ENCODE measurements at regions not wholly inside any gene's neighbourhood (a gene's known extent, or its start where the extent isn't known, plus 50 kb on each side); places are given as distances from the start of the nearest gene placed in this dataset.
A peak's percentile ranks its signal among the peaks of the same experiment; 100 is the strongest.

GRCh38 chr6:153272201-153272980, 141.3 kb upstream of the RGS17 start:
- DNase-seq = no peak

DNA sequence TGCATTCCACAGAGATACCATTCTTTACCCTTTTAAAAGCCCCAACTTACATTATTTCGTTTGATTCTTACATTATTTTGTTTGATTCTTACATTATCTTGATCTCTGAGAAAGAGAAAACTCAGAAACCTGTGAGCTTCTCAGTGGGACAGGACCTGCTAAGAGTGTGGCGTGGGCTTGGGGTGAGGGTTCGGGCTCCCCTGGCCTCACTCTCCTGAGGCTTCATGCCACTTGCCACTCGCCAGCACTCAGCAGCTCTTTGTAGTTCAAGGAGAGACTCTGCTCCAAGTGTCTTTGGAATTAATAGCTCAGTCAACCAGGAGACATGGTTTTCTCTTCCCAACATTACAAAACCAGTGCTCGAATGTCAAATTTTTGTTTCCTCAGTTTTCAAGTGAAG, 132.4 kb upstream of the RGS17 start:
- no peak for DNase-seq

DNA sequence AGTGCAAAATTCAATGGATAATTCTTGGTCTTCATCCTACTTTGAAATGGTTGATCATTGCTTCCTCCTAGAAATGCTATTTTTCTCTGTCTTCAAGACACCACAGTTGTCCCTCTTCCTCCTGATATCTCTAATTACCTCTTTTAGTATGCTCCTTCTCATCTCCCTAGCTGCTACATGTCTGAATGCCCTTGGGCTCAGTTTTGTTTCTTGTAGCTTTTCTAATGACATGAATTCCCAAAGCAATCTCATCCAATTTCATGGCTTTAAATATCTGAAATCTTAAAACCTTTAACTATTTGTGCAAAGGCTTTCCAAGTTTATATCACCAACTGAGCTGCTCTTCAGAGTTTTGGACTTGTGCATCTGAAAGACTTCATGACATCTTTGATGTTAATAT, 120.2 kb upstream of the RGS17 start:
- DNase-seq = no peak

GRCh38 chr6:153237670-153238069, 106.6 kb upstream of the RGS17 start:
- DNase-seq = no peak

DNA sequence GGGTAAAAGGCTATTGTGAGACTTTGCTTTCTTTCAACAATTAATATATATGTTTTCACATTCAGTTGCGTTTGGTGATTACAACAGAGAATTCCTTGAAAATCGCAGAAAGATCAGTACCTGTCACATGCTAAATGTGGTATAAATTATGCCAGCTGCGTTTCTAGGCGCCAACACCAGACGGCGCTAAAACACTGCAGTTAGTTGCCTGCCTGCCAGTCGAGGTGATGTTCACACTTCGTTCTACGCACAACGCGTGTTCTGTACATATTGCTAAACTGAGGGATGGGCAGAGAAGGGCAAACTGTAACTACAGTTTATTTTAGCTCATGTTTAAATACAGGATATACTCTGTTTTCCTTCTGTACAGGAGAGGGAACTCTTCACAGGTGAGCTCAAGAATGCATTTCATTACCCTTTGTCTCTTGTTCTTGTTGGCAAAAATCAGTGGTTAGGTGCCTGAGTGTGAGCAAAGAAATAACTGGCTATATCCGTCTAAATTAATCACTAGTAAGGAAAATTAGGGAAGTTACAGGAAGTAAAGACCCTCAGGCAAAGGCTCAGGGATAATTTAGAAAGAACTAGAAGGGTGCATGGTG, 100.1 kb upstream of the RGS17 start:
- peak in 50 of 58 donors; percentile 0 to 72 (median 17) for DNase-seq

DNA sequence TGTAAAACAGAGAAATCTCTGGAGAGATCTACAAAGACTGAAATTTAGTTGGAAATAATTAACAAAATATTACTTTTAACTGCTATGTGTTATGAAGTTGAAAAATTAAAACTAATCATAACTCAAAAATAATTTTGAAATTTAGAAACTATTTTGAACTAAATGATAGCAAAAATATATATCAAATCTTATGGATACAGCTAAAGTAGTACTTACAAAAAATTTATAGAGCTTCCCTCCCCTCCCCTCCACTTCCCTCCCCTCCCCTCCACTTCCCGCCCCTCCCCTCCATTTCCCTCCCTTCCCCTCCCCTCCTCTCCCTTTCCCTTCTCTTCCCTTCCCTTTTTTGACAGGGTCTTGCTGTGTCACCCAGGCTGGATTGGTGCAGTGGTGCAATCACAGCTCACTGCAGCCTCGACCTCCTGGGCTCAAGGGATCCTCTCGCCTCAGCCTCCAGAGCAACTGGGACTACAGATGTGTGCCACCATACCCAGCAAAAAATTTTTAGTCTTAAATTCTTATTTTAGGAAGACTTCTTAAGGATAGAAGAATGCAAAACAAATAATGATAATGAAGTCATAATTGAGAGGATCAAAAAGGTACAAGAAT, 87.2 kb upstream of the RGS17 start:
- no peak for DNase-seq

DNA sequence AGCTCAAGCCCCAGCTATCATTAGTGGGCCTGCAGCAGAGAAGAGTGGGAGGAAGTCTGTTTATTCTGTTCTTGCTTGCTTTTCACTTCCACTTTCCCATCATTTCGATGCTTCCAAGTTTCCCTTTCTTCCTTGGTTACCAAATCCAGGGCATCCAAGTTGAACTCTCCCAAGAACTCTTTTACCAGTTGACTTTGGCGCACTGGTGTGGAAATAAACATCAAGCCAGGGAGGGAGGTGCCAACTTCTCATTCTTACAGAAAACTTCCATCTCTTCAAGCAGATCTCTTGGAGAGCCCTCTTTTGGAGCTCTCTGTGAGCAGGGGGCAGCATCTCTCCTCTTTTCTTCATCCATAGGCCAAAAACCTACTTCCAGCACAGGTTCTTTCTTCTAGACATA, 85.7 kb upstream of the RGS17 start:
- no peak for DNase-seq

DNA sequence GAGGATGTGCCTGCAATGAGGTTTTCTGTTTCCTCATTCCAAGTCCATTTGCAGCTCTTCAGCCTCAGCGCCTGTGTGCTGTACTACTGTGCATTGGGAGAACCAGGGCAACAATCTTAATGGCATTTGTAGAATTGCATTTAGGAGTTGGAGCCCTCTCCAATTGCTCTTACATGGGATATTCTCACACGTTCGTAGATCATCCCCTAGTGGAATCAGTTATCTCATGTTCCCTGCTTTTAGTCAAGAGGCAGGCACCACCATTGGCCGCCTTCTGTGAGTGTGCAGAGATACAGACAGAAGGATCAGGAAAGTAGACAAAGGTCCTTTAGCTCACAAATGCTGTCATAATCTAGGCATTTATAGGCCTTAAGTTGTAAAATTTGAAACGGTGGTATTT, 84.2 kb upstream of the RGS17 start:
- no peak for DNase-seq

- DNase-seq = no peak
These were observed 83.4 kb upstream of the RGS17 start for GRCh38 chr6:153214436-153214835.

- DNase-seq = no peak
These were observed 79.0 kb upstream of the RGS17 start for GRCh38 chr6:153210083-153210482.

- DNase-seq = peak in 22 of 58 donors; percentile 0 to 42 (median 7)
These were observed 77.6 kb upstream of the RGS17 start for GRCh38 chr6:153208706-153209105.

GRCh38 chr6:153207617-153208016, 76.5 kb upstream of the RGS17 start:
- no peak for DNase-seq

DNA sequence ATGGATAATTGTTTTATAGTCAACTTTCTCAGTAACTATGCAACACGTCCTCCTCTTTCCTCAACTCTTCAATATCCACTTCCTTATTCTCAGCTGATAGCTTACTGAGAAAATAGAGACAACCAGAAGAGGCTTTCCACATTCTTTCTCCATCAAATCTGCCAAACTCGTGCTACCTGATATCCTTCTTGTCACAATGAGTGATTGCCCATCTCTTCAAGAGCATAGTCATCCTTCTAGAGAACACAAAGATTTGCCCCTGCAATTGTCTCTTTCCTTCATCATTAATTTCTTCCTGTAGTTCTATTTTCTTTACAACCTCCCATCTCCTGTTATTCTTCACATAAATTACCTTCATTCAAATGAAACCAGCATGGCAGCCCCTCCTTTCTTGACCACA, 75.9 kb upstream of the RGS17 start:
- no peak for DNase-seq

DNA sequence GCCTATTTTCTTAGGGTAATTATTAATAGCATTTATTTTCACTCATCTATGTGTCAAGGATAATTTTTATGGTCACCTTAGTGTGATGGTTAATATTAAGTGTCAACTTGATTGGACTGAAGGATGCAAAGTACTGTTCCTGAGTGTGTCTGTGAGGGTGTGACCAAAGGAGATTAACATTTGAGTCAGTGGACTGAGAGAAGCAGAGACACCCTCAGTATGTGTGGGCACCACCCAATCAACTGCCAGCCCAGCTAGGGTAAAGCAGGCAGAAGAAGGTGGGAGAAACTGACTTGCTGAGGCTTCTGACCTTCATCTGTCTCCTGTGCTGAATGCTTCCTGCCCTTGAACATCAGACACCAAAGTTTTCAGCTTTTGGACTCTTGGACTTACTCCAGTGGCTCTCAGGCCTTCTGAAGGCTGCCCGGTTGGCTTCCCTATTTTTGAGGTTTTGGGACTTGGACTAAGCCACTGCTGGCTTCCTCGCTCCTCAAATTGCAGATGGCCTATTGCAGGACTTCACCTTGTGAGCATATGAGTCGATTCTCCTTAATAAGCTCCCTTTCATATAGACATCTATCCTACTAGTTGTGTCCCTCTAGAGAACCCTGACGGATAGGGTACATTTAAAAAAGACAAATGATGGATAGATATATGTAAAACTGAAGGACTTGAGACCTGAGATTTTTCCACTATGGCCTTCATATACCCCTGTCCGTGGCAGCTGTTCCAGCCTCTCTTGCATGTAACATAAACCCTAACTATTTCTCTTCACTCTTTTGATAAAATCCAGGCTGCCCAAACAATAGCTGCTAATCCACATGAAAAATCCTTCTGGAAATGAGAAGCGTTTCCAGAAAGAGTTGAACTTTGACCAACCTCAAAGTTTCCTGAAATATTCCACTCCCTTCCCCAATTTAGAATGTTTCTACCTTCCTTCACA, 62.1 kb upstream of the RGS17 start:
- DNase-seq = no peak

DNA sequence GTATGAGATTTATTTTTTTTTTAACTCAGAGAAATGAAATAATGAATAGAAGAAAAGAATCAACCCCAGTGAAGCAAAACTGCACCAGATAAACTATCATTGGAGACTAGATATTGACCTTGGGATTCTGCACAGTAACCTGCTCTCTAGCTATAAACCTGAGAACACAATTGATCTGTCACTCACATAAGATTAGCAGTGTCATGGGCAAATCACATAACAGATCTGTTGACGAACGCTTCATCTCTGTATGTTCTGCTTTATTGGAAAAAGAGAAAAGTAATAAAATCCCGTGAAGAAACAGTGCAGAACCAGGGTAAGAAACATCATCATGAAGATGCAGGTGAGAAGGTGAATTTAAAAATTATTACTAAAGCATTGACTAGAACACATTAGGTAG, 52.8 kb upstream of the RGS17 start:
- DNase-seq = no peak

Measured in anterior cingulate cortex (tissue), 58 donors.